ENCODE measurements at regions not wholly inside any gene's neighbourhood (a gene's known extent, or its start where the extent isn't known, plus 50 kb on each side); places are given as distances from the start of the nearest gene placed in this dataset.

DNA sequence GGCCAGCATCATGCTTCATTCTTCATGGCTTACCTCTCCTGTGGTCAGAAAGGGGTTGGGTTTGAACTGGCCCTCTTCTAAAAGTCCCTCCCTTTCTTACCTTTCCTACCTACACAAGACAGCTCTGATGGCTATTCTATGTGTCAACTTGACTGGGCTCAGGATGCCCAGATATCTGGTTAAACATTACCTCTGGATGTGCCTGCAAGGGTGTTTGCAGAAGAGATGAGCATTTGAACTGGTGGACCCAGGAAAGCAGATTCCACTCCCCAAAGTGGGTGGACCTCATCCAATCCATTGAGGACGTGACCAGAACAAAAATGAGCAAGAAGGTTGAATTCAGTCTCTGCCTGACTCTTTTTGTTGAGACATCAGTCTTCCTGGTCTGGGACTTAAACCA is 79.0 kb upstream of the TCF7L2 start:
- no peak for DNase-seq

DNA sequence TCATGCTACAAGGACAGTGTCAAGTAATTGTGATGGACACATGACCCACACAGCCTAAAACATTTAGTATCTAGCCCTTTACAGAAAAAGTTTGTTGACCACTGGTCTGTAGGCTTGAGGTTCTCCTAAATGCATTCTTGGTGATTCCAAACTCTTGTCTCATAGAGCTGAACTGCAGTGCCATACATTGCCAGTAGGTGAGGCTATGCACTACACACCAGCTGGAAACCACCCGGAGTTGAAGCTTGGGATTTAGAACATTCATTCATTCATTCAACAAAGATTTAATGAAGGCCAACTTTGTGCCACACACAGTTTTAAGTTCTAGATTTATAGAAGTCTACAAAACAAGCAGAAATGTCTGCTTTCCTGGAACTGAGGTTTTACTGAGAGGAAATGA is 77.3 kb upstream of the TCF7L2 start:
- no peak for DNase-seq

DNA sequence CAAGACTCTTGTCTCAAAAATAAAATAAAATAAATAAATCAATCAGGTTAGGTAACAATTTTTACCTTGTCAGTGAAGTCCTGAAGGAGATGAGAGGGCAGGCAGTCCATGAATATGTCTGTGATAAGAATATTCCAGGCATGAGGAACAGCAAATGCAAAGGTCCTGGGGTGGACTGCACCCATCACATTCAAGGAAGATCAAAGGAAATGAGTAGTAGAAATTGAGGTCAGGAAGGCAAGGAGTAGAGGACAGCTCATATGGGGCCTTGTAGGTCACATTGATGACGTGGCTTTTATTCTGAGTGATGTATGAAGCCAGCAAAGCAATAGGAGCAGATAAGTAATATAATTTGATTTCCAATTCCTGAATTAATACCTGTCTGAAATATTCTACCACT is 76.5 kb upstream of the TCF7L2 start:
- no peak for DNase-seq

DNA sequence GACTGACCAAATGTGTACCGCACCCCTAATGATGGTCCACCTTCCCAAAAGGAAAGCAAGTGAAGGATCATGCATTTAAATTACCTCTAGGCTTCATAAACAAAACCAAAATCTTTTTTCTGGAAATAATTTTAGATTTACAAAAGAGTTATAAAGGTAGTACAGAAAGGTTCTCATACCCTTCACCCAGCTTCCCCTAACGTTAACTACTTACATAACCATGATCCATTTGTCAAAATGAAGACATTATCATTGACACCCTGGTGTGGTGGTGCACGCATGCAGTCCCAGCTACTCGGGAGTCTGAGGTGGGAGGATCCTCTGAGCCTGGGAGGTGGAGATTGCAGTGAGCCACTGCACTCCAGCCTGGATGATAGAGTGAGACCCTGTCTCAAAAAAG is 75.1 kb upstream of the TCF7L2 start:
- DNase-seq: no peak

DNA sequence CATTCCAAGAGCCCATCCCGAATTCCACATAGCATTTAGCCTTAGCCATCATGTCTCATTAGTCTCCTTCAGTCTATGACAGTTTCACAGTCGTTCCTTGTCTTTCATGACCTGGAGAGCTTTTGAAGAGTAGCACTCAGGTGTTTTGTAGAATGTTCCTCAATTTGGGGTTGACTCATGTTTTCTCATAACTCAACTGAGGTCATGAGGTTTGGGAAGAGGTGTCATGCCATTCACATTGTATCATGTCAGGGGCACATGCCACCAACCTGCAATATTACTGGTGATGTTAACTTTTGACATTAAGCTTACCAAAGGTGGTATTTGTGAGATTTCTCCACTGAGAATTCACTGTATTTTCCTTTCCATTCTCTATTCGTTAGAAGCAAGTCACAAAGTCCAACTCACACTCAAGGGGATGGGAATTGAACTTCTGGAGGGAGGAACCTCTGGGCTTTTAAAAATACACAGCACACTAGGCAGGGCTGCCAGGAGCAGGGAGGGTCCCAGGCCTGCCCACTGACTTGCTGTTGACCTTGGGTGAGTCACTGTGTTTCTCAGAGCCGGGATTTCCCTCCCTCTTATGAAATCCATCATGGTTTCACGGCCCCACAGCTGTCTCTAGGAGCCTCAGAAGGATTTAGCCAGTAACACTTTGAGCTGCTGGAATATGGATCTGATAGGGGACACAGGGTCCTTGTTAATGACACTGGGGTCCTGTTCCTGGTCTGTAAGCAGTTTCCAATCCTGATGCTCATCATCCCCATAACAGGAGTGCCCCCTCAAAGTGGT is 74.4 kb upstream of the TCF7L2 start:
- DNase-seq: peak; percentile 89 to 92

DNA sequence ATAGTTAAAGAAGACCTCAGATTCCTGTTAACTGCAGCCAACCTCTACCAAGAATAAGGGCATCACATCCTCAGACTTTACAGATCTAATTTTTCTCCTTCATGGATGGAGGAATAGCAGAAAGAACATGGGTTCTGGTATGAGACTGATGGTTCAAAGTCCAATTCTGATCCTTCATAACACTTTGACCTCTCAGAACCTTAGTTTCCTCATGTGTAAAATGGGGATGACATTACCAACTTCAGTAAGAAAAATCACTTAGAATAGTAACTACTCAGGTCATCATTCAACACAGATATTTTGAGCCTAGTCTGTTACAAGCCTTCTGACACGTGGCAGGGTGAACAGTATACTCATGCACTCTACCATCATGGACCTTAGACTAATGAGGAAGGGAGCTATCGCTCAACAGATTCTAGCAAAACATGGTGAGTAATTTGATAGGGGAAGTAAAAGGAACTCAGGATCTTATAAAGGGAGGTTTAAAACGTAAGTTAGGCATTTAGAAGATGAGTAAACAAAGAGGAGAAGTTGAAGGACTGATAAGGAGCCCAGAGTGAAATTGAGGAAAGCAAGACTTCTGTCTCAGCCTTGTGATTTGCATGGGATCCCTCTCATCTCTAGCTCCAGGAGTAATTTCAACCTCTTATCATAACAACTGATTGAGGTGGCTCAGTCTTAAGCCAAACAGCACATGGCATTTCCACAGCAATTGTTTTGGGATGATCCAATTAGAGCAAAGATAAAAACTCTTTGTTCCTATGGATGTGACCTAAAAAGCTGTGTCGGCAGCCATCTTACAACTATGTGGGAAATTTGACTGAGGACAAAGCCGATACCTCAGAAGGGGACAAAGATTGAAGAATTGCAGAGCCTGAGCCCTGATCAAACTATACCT is 69.2 kb upstream of the TCF7L2 start:
- peak; percentile 57 to 64 for DNase-seq

DNA sequence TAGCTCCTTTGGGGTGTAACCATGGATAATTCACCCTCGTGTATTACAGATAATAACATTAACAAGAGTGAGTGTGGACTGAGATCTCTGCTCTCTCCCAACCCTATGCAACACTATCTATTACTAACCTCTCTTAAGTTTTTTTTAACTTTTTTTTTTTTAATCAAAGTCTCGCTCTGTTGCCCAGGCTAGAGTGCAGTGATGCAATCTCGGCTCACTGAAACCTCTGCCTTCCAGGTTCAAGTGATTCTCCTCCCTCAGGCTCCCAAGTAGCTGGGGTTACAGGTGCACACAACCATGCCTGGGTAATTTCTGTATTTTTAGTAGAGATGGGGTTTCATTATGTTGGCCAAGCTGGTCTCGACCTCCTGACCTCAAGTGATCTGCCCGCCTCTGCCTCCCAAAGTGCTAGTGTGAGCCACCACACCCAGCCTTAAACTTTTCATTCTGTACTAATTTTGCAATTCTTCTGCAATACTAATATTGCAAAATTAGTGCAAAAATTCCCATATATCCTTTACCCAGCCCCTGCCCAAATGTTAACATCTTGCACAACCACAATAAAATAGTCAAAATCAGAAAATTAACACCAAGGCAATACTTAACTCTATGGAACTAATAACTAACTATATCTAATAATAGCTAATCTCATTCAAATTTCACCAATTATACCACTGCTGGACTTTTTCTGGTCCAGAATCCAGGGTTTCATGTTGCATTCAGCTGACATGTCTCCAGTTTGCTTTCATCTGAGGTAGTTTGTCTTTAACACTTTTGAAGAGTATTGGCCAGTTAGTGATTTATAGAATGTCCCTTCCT is 66.5 kb upstream of the TCF7L2 start:
- peak; percentile 54 to 73 for DNase-seq

DNA sequence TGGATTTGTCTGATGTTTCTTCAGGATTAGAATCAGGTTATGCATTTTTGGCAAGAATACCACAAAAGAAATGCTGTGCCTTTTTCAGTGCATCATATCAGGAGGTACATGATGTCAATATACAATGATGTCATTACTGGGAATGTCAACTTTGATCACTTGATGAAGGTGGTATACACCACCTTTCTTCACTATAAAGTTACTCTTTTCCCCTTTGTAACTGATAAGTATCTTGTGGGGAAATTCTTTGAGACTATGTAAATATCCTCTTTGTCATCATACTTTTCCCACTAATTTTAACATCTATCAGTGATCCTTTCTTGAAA is 65.9 kb upstream of the TCF7L2 start:
- DNase-seq: no peak

DNA sequence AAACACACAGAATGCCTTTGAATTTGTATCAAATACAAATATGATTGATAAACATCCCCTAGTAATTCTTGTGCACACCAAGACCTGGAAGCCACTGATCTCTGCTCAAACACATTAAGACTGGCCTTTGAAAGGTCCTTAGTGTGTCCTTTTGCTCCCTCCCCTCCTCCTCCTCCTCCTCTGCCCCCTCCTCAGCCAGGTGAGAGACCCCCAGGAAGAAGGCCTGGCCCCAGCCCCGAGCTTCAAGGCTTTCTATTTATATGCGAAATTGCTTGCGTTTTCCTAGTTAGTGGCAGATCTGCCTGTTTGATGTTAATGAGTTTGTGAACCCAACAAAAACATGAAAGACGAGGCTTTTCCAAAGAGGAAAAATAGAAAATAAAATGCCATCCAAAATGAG is 63.6 kb upstream of the TCF7L2 start:
- no peak for DNase-seq

DNA sequence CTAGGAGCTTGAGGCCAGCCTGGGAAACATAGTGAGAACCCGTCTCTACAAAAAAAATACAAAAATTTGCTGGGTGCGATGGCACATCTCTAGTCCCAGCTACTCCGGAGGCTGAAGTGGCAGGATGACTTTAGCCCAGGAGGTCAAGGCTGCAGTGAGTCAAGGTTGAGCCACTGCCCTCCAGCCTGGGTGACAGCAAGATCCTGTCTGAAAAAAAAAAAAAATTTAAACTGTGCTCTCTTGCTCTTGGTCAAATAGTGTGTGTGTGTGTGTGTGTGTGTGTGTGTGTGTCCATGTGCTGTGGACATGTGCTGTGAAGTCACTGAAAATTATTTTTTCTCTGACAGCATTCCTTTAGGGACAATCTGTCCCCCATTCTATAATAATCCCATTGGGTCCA is 62.1 kb upstream of the TCF7L2 start:
- DNase-seq: no peak

DNA sequence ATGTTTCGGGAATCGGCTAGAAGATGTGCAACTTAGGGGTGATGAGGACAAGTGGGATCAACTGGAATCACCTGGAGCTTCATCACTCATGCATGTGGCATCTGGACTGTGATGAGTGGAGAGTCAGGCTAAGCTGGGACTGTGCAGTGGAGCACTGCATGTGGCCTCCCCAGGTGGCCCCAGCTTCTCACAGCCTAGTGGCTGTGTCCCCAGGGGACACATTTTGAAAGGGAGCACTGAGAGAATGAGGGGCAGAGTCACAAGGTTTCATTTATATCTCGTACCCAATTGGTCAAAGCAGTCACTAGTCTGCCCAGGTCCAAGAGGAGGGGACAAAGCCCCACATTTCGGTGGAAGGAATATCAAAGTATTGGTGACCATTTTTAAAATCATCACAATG is 54.8 kb upstream of the TCF7L2 start:
- DNase-seq: no peak

DNA sequence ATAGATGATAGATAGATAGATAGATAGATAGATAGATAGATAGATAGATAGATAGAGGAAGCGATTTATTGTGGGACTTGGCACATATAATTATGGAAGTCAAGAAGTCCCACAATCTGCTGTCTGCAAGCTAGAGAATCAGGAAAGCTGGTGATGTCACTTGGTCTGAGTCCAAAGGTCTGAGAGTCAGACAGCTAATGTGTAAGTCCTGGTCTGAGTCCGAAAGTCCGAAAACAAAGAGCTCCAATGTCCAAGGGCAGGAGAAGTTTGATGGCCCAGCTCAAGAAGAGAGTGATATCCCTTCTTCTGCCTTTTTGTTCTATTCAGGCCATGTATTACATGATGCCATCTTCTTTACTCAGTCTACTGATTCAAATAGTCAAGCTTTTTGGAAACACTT is 53.8 kb upstream of the TCF7L2 start:
- DNase-seq: no peak

DNA sequence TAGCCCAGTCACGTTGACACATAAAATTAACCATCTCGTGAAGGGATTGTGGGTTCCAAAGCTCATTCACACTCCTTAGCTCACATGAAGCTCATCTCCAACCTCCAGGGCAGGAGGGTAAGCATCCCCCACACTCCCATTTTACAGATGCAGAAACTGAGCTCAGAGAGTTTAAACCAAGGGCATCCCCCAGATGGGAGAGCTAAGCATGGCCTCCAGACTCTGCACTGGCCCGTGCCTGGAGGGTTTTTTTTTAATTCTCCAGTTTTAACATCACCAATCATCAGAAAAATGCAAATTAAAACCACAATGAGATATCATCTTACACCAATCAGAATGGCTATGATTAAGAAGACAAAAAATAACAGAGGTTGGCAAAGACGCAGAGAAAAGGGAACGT is 53.3 kb upstream of the TCF7L2 start:
- no peak for DNase-seq

DNA sequence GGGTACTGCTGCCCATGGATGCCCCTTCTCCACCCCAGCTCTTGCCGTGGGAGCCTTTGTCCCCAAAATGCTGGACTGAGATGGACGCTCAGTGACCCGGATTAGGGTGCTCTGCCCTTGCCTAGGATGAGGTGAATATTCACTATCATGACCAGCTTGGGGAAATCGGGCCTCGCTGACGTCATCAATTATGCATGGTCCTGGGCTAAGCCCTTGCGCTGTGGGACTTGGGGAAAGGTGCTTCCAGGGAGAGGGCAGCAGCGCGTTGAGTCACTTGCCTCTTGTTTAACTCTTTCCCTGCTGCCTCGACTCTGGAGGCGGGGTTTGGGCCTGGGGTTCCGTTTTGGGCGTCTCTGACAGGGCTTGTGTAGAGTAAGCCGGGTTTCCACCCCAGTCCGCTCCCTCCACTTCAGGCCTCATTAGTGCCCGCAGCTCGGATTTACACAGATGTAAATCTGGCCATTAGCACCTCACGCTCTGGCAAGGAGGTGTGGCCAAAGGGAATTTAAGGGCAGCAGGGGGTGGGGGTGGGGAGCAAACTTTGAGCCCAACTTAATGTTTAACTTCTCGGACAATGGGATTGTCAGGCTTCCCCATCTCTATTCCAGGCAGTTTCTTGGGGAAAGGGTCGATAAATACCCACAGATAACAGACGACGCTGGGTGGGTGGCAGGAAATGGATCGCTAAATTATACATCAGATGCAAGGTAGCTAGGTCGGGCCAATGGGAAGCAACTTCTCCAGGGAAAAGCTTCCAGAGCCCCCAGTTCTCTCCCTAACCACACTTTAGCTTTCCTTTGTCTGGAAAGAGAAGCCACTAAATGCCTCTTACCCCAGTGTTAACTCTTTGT is 51.3 kb upstream of the TCF7L2 start:
- no peak for DNase-seq

DNA sequence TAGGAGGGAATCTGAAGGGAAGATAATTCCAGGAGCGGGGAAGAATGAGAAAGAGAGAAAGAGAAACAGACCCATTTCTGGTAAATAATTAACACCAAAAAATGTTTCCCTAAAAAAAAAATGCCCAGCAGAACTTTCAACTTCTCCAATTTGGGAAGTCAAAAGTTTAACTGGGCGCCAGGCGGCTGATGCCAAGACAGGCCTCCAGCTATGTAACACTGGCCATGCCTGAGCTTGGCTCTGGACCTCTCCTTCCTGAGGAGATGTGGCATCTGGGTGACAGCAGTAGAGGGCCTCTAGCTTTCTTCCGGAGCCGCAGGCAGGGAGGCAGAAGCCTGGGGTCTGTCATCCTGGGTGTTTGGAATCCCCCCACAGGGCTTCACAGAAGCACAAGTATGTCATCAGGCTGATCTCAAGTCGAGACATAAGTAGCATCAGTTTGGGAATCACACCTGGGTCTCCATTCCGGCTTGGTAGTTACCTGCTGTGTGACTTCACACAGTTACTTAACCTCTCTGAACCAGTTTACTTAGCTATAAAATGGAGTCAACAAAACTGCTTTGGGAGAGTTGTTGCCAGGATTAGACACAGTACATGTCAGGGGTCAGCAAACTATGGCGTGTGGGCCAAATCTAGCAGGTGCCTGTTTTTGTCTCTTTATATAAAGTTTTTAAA is 50.5 kb upstream of the TCF7L2 start:
- DNase-seq: peak in 1 of 2 donors; percentile 61
